ENCODE measurements at regions not wholly inside any gene's neighbourhood (a gene's known extent, or its start where the extent isn't known, plus 50 kb on each side); places are given as distances from the start of the nearest gene placed in this dataset.

GRCh38 chr5:75002271-75002670, 50.1 kb downstream of the GCNT4 start:
- ATAC-seq (no peak), DNase-seq (no peak)
- Mint-ChIP-seq H3K9me3 (peaks cover 0 to 22% (median 8%) of the 10 kb centered on the region in 9 donors), H3K4me3 (no peak overlapping the region), H3K36me3 (peaks cover 2 to 24% (median 17%) of the 10 kb centered on the region in 3 donors), H3K4me1 (no peaks in the 10 kb centered on the region), H3K27ac (no peak overlapping the region), H3K27me3 (peaks cover 0 to 3% (median 0%) of the 10 kb centered on the region in 5 donors)
- POLR2A ChIA-PET, result no interaction called here

GRCh38 chr5:74995926-74996325, 56.4 kb downstream of the GCNT4 start:
- Mint-ChIP-seq H3K9me3 (peaks cover 0 to 9% (median 2%) of the 10 kb centered on the region in 9 donors), H3K27ac (peak overlapping the region in 1 of 10 donors; percentile 39), H3K4me1 (peaks cover 0 to 1% (median 0%) of the 10 kb centered on the region in 4 donors), H3K36me3 (peaks cover 0 to 6% (median 5%) of the 10 kb centered on the region in 3 donors), H3K4me3 (no peak overlapping the region), H3K27me3 (peaks cover 0 to 1% (median 0%) of the 10 kb centered on the region in 5 donors)
- ATAC-seq (no peak), DNase-seq (no peak)
- POLR2A ChIA-PET, result no interaction called here

- no peak for DNase-seq
- peaks cover 0 to 2% (median 0%) of the 10 kb centered on the region in 5 donors for H3K27me3 Mint-ChIP-seq
- H3K27ac Mint-ChIP-seq, result no peak overlapping the region
- peaks cover 0 to 1% (median 0%) of the 10 kb centered on the region in 4 donors for H3K4me1 Mint-ChIP-seq
- no peak overlapping the region for H3K4me3 Mint-ChIP-seq
- POLR2A ChIA-PET, result no interaction called here
- no peak for ATAC-seq
- H3K9me3 Mint-ChIP-seq, result peaks cover 0 to 9% (median 2%) of the 10 kb centered on the region in 9 donors
- H3K36me3 Mint-ChIP-seq, result peaks cover 0 to 6% (median 5%) of the 10 kb centered on the region in 3 donors
Measured at GRCh38 chr5:74994826-74995225, 57.5 kb downstream of the GCNT4 start.

GRCh38 chr5:74993743-74994142, 58.6 kb downstream of the GCNT4 start:
- Mint-ChIP-seq H3K27me3 (peaks cover 0 to 2% (median 0%) of the 10 kb centered on the region in 5 donors), H3K4me1 (peaks cover 0 to 1% (median 0%) of the 10 kb centered on the region in 4 donors), H3K4me3 (no peak overlapping the region), H3K27ac (no peak overlapping the region), H3K36me3 (peaks cover 0 to 5% (median under 1%) of the 10 kb centered on the region in 3 donors), H3K9me3 (peaks cover 0 to 9% (median 2%) of the 10 kb centered on the region in 9 donors)
- ATAC-seq (no peak), DNase-seq (no peak)
- POLR2A ChIA-PET, result no interaction called here

- ATAC-seq, result no peak
- DNase-seq, result no peak
- Mint-ChIP-seq H3K27ac (no peak overlapping the region), H3K27me3 (peaks cover 0 to 2% (median 0%) of the 10 kb centered on the region in 5 donors), H3K9me3 (peaks cover 0 to 17% (median 8%) of the 10 kb centered on the region in 9 donors), H3K4me1 (peaks cover 0 to 1% (median 0%) of the 10 kb centered on the region in 4 donors), H3K36me3 (peaks cover 0 to 11% (median 4%) of the 10 kb centered on the region in 3 donors), H3K4me3 (no peak overlapping the region)
- POLR2A ChIA-PET, result no interaction called here
Measured at GRCh38 chr5:74992791-74993190, 59.6 kb downstream of the GCNT4 start.

- POLR2A ChIA-PET, result no interaction called here
- no peak for DNase-seq
- Mint-ChIP-seq H3K27ac (no peak overlapping the region), H3K4me3 (no peak overlapping the region), H3K4me1 (peaks cover 0 to 1% (median 0%) of the 10 kb centered on the region in 4 donors), H3K27me3 (peaks cover 0 to 2% (median 0%) of the 10 kb centered on the region in 5 donors), H3K36me3 (peaks cover 0 to 11% (median 4%) of the 10 kb centered on the region in 3 donors), H3K9me3 (peaks cover 0 to 10% (median 6%) of the 10 kb centered on the region in 9 donors)
- ATAC-seq, result no peak
Measured at GRCh38 chr5:74991522-74991921, 60.8 kb downstream of the GCNT4 start.

- DNase-seq (no peak), ATAC-seq (no peak)
- Mint-ChIP-seq H3K9me3 (peaks cover 0 to 10% (median 6%) of the 10 kb centered on the region in 9 donors), H3K27me3 (peaks cover 0 to 2% (median 0%) of the 10 kb centered on the region in 5 donors), H3K27ac (no peak overlapping the region), H3K36me3 (peaks cover 0 to 11% (median 4%) of the 10 kb centered on the region in 3 donors), H3K4me3 (no peak overlapping the region), H3K4me1 (peaks cover 0 to 1% (median 0%) of the 10 kb centered on the region in 4 donors)
- POLR2A ChIA-PET, result no interaction called here
Measured at GRCh38 chr5:74990194-74990593, 62.2 kb downstream of the GCNT4 start.

- ATAC-seq (no peak), DNase-seq (no peak)
- peaks cover 0 to 2% (median 0%) of the 10 kb centered on the region in 5 donors for H3K27me3 Mint-ChIP-seq
- POLR2A ChIA-PET, result no interaction called here
- H3K4me1 Mint-ChIP-seq, result peaks cover 0 to 1% (median 0%) of the 10 kb centered on the region in 4 donors
- peaks cover 0 to 11% (median 4%) of the 10 kb centered on the region in 3 donors for H3K36me3 Mint-ChIP-seq
- H3K27ac Mint-ChIP-seq, result no peak overlapping the region
- peaks cover 0 to 10% (median 6%) of the 10 kb centered on the region in 9 donors for H3K9me3 Mint-ChIP-seq
- no peak overlapping the region for H3K4me3 Mint-ChIP-seq
Measured at GRCh38 chr5:74988273-74988983, 63.9 kb downstream of the GCNT4 start.

- Mint-ChIP-seq H3K36me3 (peaks cover 0 to 8% (median 3%) of the 10 kb centered on the region in 3 donors), H3K27me3 (no peaks in the 10 kb centered on the region), H3K4me3 (no peak overlapping the region), H3K9me3 (peaks cover 0 to 10% (median 4%) of the 10 kb centered on the region in 9 donors), H3K4me1 (peaks cover 13 to 44% (median 35%) of the 10 kb centered on the region in 4 donors), H3K27ac (no peak overlapping the region)
- no peak for DNase-seq
- no peak for ATAC-seq
- POLR2A ChIA-PET, result no interaction called here
Measured at GRCh38 chr5:74978345-74978744, 74.0 kb downstream of the GCNT4 start.

GRCh38 chr5:74977471-74977870, 74.9 kb downstream of the GCNT4 start:
- ATAC-seq (no peak), DNase-seq (no peak)
- POLR2A ChIA-PET, result no interaction called here
- H3K27ac Mint-ChIP-seq, result peak overlapping the region in 3 of 10 donors; percentile 28 to 53 (median 31)
- H3K4me3 Mint-ChIP-seq, result peak overlapping the region in 1 of 10 donors; percentile 22
- H3K27me3 Mint-ChIP-seq, result no peaks in the 10 kb centered on the region
- H3K36me3 Mint-ChIP-seq, result peaks cover 0 to 8% (median 3%) of the 10 kb centered on the region in 3 donors
- peaks cover 0 to 10% (median 4%) of the 10 kb centered on the region in 9 donors for H3K9me3 Mint-ChIP-seq
- H3K4me1 Mint-ChIP-seq, result peaks cover 13 to 47% (median 35%) of the 10 kb centered on the region in 4 donors

GRCh38 chr5:74976651-74977050, 75.7 kb downstream of the GCNT4 start:
- Mint-ChIP-seq H3K4me1 (peaks cover 13 to 47% (median 35%) of the 10 kb centered on the region in 4 donors), H3K9me3 (peaks cover 0 to 11% (median 4%) of the 10 kb centered on the region in 9 donors), H3K27me3 (no peaks in the 10 kb centered on the region), H3K27ac (peak overlapping the region in 1 of 10 donors; percentile 87), H3K4me3 (no peak overlapping the region), H3K36me3 (peaks cover 0 to 8% (median 6%) of the 10 kb centered on the region in 3 donors)
- DNase-seq (no peak), ATAC-seq (no peak)
- POLR2A ChIA-PET, result no interaction called here

- Mint-ChIP-seq H3K9me3 (peaks cover 0 to 14% (median 4%) of the 10 kb centered on the region in 9 donors), H3K4me3 (peak overlapping the region in 2 of 10 donors; percentile 9 to 19), H3K27ac (peak overlapping the region in 6 of 10 donors; percentile 16 to 97 (median 76)), H3K4me1 (peaks cover 13 to 47% (median 35%) of the 10 kb centered on the region in 4 donors), H3K27me3 (no peaks in the 10 kb centered on the region), H3K36me3 (peaks cover 0 to 11% (median 8%) of the 10 kb centered on the region in 3 donors)
- DNase-seq, result no peak
- no peak for ATAC-seq
- POLR2A ChIA-PET, result interaction anchor here (1.5 to 2.8 kb wide), 2 partner anchors 49 to 77 kb away, joined by 3 to 15 read pairs; partner anchors contain the start of gene GCNT4
Measured at GRCh38 chr5:74975582-74975981, 76.8 kb downstream of the GCNT4 start.
